HG02763 (cell line): ENCODE measurements at regions not wholly inside any gene's neighbourhood (a gene's known extent, or its start where the extent isn't known, plus 50 kb on each side); places are given as distances from the start of the nearest gene placed in this dataset.

Experiments used
- ATAC-seq: cut with Tn5 transposase; IDR thresholded peaks from one replicate; pipeline ENCODE4 v1.9.1; 2021; ENCODE audit warnings: mild to moderate bottlenecking, moderate library complexity; ENCODE audit not compliant: unreplicated experiment

GRCh38 chr13:33615436-33615835, 202.5 kb upstream of the RFC3 start:
- ATAC-seq = no peak

- ATAC-seq = no peak
Observed at GRCh38 chr13:33616130-33616529, 201.8 kb upstream of the RFC3 start.

- no peak for ATAC-seq
Observed at GRCh38 chr13:33617055-33617454, 200.9 kb upstream of the RFC3 start.

GRCh38 chr13:33624253-33624652, 193.7 kb upstream of the RFC3 start:
- ATAC-seq = no peak

GRCh38 chr13:33624740-33625139, 193.2 kb upstream of the RFC3 start:
- ATAC-seq = no peak

- no peak for ATAC-seq
Observed at GRCh38 chr13:33626407-33626806, 191.5 kb upstream of the RFC3 start.

GRCh38 chr13:33628662-33629061, 189.3 kb upstream of the RFC3 start:
- no peak for ATAC-seq

GRCh38 chr13:33629605-33630360, 188.2 kb upstream of the RFC3 start:
- no peak for ATAC-seq

- no peak for ATAC-seq
Observed at GRCh38 chr13:33633701-33634545, 184.0 kb upstream of the RFC3 start.

GRCh38 chr13:33634546-33634982, 183.4 kb upstream of the RFC3 start:
- ATAC-seq = no peak

- no peak for ATAC-seq
Observed at GRCh38 chr13:33636243-33636642, 181.7 kb upstream of the RFC3 start.

GRCh38 chr13:33636955-33637670, 180.8 kb upstream of the RFC3 start:
- ATAC-seq = no peak

- ATAC-seq = no peak
Observed at GRCh38 chr13:33637978-33638743, 179.8 kb upstream of the RFC3 start.

GRCh38 chr13:33639158-33639557, 178.8 kb upstream of the RFC3 start:
- no peak for ATAC-seq

GRCh38 chr13:33639626-33640080, 178.3 kb upstream of the RFC3 start:
- peak; percentile 54 for ATAC-seq

- ATAC-seq = no peak
Observed at GRCh38 chr13:33640832-33641231, 177.1 kb upstream of the RFC3 start.

GRCh38 chr13:33642374-33643065, 175.4 kb upstream of the RFC3 start:
- ATAC-seq = no peak

GRCh38 chr13:33644581-33645543, 173.1 kb upstream of the RFC3 start:
- no peak for ATAC-seq
